HG03280 (cell line): ENCODE measurements at regions not wholly inside any gene's neighbourhood (a gene's known extent, or its start where the extent isn't known, plus 50 kb on each side); places are given as distances from the start of the nearest gene placed in this dataset.

Source experiments
- ATAC-seq: cut with Tn5 transposase; IDR thresholded peaks from one replicate; pipeline ENCODE4 v1.9.1; 2021; ENCODE audit warnings: mild to moderate bottlenecking, moderate library complexity; ENCODE audit not compliant: unreplicated experiment

DNA sequence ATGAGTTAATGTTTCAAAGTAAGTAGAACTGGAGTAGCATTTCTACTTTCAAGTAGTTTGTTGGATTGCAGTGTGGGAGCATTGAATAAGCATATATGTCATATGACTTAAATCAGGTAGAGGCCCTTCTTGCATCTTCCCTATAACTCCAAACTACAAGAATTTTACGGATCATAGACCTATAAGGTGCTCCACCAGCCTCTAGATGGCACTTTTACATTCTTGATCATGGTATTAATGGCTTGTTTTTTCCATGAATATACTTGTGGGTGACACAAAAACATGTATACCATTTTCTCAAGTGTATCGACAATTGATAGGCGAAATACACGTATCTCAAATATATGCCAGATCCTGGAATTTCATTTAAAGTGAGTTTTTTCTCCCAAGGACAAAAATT, 311.1 kb downstream of the ZPLD1 start:
- ATAC-seq: no peak

DNA sequence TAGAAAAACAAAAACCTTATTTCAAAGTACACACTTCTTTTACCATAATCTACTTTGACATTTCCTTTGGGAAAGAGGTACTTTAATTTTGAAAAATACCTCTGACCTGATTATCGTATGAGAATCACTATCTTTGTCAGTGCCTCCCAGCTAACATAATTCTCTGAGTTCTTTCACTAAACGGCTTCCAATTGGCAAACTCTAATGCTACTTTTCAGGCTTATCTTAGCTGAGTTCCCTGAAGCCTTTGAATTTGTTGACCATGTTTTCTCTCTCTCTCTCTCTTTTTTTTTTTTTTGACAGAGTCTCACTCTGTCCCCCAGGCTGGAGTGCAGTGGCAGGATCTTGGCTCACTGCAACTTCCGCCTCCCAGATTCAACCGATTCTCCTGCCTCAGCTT, 312.8 kb downstream of the ZPLD1 start:
- no peak for ATAC-seq

DNA sequence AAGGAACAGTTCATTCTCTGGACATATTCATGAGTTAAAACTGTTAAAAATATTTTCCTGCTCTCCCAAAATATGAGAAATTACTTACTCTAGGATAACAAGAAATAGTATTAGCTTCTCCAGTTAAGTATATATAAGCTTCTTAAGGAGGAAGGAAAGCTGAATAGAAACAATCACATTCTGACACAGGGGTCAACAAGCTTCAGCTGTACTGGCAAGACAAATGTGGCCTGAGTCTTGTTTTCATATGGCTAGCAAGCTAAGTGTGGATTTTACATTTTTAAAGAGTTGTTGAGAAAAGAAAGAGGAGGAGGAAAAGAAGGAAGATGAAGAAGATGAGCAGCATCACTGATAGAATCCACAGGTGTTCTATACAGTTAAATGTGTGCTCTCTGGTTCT, 313.8 kb downstream of the ZPLD1 start:
- no peak for ATAC-seq

DNA sequence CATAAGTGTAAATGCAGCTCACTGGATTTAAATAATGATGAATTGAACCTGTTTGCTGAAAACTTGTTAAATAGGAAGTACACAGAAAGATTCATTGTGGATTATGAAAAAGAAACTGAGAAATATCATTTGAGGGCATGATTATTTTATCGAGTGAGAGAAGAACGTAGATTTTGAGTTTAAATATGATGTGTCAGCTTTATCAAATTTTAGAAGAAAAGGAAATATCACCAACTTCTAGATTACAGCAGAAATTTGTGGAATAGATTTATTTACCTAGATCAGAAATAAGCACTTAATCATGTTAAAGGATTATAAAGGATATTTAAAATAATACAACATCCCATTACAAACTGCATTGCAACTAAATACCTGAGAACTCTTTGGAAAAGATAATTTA, 315.5 kb downstream of the ZPLD1 start:
- ATAC-seq: no peak

DNA sequence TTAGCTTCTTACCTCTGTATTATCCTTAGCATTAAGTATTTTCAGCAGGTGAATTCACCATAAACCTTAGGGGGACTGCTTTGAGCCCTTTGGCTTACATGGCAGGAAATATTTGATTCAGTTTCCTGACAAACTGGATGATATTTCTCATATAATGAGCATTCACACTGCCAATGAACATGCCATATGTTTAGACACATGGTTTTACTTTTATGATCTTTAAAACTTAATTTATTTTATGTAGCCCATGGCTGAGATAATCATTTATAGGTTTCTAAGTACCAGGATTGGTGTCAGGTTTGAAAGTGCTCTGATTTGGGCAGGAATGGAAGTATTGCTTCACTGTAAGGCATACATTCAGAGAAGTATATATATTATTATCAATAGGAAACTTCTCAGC, 319.1 kb downstream of the ZPLD1 start:
- ATAC-seq: no peak

DNA sequence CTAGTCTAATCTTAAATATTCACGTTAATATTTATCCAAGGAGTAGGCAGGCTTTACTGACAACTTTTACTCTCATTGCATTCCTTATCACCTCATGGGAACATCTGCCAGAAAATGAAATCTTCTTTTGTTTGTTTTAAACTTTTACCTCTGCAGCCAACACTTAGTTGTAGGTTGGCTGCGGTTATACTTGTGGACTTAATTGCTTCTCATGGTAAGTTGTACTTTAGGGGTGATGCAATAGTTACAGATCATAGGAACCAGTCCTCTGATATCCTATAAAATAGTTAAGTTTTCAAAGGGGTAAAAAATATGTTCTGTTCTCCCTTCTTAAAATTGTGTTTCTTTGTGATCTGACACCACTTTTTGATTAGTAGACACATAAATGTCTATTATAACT, 321.9 kb downstream of the ZPLD1 start:
- no peak for ATAC-seq

DNA sequence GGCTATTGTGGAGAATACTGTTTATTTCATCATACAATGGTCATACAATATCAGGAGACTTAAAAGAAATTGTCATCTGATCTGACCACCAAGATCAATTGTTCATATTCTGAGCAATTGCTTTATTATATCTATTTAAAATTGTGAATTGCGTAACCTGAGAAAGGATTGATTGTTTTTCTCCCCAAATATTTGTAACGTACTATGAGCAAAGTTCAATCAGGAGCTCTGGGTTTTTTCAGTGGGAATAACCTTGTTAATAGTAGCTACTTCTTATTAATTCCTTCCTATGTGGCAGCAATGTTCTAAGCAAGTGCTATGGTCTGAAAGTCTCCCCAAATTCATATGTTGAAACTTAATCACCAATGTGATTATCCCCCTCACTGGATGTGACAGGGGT, 323.1 kb downstream of the ZPLD1 start:
- ATAC-seq: no peak

DNA sequence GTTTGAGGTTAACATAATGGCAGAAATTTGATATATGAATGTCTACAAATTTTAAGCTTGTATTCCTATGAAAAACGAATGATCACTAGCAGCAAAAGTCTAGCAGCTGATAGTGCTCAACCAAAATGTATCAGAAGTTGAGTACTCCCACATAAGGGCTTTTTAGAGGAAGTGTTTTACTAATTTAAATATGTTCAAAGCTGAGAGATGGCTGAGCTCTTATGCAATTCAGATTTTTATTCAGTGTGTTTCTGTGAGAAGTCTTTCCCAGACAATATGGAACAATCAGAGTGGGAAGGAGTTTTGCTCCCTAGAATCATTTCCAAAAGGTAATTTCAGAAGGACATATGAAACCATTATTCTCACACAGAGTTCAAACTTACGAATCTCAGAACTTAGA, 327.0 kb downstream of the ZPLD1 start:
- ATAC-seq: no peak

DNA sequence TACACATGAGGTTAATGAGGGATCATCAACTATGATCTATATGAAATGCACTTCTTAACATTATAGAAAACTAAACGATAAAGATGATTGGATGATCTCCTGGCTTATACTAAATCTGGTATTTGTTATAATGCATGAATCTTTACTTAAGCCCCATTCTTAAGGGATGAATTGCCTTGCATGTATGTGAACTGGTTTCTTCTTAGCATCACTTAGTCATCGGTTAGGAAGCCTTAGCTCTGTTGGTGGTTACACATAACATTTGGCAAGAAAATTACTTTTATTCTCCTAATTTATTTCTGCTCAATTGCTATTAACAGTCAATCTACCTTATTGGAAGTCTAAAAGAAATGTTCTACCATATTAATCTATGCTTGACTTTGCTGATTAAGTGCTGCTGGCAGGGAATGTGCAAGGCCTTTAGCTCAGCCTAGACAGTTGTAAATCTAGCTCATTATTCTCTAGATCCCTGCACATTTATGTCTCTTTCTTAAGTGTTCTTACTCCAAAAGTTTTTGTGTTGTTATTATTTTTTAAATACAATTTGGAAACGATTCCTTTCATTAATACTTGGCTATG, 356.0 kb downstream of the ZPLD1 start:
- no peak for ATAC-seq

DNA sequence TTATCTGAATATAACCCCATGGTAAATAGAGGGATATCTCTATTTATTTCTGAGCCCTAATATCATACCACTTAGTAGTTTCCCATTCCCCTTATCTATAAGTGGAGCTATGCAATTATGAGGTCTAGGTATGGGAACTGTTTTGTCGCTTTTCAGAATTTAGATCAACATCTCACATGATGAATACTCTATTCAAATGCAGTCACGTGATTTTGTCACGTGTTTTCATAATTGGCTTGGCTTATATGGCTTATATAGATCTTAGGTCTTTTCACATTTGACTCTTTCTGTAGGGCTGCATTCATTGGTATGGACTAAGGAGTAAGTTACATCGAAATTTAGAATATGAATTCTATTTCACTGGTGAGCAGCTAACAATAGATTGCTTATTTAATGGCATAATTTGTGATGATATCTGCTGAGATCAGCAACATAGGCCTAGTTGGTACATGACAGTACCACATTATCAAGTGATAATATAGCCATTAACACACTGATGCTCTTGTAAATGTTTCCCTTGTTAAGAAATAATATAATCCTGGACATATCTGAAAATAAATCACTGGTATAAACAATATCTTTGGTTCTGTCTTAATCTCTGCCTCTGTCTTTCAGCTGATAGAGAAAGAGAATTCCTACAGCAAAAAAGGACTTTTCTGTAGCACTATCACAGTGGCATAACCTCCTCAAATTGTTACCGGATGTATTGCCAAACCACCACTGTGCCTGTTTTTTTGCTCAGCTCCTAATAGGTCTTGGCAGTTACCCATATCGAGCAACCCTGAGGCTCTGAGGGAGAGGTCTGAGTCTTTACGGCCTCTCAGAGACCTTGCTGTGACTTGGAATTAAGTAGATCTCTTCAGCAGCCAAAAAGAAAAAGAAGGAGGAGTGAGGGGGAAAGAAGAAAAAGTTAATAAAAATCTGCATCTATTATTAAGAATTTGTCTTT, 357.1 kb downstream of the ZPLD1 start:
- ATAC-seq: no peak

DNA sequence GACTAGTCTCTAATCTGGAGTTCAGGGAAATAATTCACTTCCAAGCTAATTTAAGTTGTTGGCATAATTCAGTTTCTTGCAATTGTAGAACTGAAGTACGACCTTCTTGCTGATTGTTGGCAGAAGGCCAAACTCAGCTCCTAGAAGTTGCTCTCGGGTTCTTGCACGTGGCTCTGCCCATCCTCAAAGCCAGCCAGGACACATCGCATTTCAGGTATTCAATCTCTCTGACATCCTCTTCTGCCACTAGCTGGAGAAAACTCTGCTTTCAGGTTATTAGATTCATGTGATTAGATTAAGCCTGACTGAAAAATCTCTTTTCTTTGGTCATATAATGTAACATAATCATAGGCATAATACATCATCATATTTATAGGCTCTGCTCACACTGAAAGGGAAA, 362.0 kb downstream of the ZPLD1 start:
- ATAC-seq: no peak

DNA sequence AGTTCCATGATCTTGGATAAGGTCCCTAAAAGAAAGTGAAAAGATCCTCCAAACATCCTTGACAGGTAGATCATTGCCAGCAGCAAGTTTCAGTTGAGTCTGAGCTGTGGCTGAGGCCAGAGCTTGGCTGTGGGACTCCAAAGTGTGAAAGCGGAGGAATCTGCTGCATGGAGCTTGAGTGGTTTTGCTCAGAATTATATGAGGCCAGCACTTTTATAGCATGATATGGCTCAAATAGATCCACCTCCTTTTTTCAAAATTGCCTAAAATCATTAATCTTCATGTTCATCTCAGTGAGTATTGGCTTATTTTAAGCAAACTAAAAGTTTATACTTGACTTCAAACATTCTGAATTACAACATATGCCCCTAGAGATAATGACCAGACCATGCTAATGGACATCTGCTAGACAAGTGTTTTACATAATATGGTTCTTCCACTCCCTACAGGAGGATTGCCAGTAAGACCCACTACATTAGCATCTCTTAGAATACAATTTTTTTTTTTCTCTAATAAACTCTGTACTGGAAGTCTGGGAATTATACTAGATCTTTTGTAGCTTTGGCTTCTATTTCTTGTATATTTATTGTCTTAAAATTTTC, 368.1 kb downstream of the ZPLD1 start:
- ATAC-seq: no peak

DNA sequence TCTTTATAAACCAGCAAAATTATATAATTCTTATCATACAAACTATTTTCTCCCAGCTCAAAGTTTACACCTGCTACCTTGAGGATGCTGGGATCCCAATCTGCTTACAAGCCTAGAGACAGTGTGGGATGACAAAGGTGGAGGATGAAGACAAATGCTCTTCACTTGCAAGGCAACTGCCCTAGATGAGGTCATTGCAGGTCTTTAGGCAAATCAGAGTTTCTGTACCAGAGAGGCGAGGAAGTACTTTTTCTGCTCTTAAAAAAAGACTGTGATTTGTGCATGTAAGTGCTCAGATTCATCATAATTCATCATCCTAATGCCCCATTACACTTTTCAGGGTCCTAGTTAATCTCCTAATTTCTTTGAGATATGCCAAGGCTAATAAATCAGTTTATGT, 376.1 kb downstream of the ZPLD1 start:
- ATAC-seq: no peak

DNA sequence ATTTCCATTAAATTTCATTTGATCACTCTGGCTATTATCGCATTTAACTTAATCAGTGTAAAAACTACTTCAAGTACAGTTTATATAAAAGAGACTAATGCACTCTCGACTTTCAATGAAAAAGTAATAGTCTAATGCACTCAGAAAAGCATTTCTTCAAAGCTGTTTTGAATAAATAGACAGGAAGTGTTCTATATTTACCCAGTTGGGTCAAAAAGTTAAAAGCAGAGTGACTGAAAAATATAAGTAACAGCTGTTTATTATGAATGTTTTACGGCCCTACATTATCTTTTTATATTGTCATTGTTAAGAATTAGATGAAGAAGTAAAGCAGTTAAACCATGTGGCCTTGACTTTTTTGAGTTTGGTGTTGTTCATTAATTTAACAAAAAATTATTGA, 391.8 kb downstream of the ZPLD1 start:
- no peak for ATAC-seq

DNA sequence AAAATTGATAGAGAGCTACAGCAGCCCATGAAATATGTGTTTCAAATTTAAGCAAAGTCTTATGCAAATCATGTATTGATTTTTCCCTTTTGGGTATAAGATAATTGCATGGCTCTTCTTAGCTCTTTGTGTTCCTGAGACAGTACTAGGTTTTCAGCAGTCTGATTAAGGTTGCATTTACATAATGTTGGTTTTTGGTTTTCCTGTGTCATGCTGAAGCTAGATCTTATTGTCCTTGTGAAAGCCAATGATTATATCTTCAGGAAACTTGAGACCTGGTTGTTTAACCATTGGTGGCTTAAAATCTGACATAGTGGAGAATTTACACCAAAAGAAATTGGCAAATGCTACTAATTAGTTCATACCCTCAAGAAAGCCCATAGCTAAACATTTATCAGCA, 392.6 kb downstream of the ZPLD1 start:
- ATAC-seq: no peak

DNA sequence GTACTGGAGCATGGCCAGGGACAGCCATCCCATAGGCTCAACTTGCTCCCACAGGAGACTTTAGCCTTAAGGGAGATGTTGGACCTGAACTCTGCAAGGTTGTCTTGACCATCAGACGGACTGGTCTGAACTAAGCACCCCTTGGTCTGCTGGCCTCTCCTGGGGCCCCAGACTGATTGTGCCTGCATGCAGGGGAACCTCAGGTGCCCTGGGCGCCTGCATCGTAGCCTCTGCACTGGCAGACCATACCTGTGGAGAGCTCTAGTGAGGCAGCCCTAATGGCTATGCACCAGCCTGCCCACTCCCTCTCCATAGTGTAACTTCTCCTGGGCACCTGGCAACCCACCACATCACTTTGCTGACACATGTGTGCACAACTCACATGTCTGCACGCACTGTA, 395.6 kb downstream of the ZPLD1 start:
- ATAC-seq: no peak

DNA sequence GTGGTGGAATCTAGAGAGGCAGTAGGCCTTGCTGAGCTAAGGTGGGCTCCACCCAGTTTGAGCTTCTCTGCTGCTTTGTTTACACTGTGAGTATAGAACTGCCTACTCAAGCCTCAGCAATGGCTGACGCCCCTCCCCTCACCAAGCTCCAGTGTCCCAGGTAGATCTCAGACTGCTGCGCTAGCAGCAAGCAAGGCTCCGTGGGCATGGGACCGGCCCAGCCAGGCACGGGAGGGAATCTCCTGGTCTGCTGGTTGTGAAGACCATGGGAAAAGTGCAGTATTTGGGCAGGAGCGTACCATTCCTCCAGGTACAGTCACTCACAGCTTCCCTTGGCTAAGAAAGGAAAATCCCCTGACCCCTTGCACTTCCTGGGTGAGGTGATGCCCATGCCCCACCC, 407.1 kb downstream of the ZPLD1 start:
- ATAC-seq: no peak

DNA sequence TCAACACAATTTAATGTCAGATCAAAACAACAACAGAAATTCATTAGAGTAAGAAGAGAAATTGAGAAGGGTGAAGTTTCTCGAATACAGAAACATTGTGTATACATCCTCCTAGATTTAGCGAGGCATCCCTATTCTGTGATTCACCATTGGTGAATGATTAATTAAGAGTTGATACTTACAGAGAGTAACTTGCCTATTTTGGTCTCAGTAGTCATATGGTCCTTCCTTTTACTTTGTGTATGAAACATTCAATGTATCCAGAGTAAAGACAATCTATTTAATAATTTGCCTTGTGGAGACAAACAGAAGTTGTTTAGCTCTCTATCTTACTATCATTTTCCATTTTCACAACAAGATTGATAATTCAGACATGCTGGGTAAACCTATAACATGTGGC, 432.0 kb downstream of the ZPLD1 start:
- no peak for ATAC-seq

DNA sequence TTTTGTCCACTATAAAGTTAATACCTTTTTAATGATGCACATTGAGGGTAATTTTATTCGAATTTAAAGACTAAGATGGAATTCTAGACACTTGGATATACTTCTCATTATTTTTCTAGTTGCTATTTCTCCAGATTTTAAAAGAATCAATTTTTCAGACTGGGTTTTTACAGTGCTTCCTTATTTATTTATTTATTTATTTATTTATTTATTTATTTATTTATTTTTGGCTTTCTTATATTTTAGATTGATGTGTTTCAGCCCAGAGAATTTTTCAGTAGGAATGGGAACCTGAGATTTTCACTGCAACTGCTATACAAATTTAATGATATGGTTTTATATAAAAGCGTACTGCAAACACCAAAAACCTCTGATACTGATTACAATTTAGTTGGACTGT, 448.7 kb downstream of the ZPLD1 start:
- ATAC-seq: no peak

DNA sequence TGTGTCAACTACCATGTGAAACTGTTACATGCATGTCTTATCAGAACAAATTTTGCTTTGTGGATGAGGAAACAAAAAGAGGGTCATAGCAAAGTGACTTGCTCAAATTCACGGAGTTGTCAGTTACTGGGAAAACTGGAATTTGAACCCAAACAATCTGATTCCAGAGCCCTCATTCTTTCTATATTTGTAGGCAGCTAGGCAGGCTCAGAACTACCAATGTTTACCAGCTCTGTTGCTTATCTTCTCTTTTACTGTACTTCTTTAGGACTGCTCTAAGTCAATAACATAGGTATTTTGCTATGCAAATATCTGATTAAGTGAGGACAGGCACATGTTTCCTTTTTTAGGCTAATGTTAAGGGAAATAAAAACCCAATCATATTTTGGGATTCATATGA, 450.5 kb downstream of the ZPLD1 start:
- no peak for ATAC-seq

DNA sequence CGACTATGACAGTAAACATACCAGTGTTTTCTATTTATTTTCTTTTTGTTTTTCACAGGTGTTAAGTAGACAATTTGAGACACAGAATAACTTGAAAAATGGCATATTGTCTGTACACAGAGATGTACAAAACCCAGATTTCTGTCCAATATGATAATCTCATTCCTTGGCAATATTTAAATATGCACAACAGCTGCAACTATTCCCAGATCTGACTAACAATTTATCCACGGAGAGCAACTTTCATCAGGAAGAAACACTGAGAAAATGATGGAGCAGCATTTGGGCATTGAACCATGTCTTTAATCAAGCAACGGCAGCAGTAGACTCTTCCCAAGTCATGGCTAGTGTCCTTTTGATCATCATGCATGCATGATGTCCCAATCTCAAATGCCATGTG, 452.6 kb downstream of the ZPLD1 start:
- ATAC-seq: no peak
